ENCODE measurements at regions not wholly inside any gene's neighbourhood (a gene's known extent, or its start where the extent isn't known, plus 50 kb on each side); places are given as distances from the start of the nearest gene placed in this dataset.

DNA sequence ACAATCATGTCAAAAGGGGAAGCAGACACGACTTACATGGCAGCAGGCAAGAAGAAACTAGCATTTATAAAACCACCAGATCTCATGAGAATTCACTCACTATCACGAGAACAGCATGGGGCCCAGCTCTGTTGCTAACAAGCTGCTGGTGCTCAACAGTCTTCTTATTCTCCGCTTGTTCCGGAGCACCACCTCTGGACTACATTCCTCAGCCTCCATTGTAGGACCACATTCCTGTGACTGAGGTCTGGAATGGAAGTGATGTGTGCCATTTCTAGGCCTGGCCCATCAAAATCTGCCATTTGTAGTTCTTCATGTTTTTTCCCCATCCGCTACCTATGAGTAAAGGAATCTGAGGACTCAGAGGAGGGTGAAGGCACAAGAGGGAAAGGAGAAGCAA, 111.5 kb upstream of the PTCHD1 start:
- Histone ChIP-seq H3K9me3 (ENCODE audit: control extremely low read depth in 1 of 3, control insufficient read depth in 2 of 3, insufficient read depth in 1 of 3, low read length in 2 of 3) (no peaks in the 10 kb centered on the region), H3K4me2 (replicated peaks; ENCODE audit: low read depth, low read length, poor library complexity, severe bottlenecking) (no peak overlapping the region), H3K27me3 (replicated peaks in 1 of 4; ENCODE audit: control extremely low read depth in 1 of 4, control insufficient read depth in 3 of 4, insufficient read depth in 4 of 4, low read length in 3 of 4) (no peaks in the 10 kb centered on the region), H3K79me2 (ENCODE audit: control insufficient read depth, insufficient read depth, low read length) (no peaks in the 10 kb centered on the region), H2AFZ (ENCODE audit: insufficient read depth, low read depth, low read length, poor library complexity, severe bottlenecking) (no peak overlapping the region), H3K4me1 (ENCODE audit: control insufficient read depth in 2 of 2, insufficient read depth in 2 of 2, low read length in 2 of 2) (no peaks in the 10 kb centered on the region), H3K36me3 (replicated peaks in 1 of 2; ENCODE audit: control extremely low read depth in 1 of 2, control insufficient read depth in 1 of 2, extremely low read depth in 1 of 2, insufficient read depth in 2 of 2, low read length in 1 of 2) (no peaks in the 10 kb centered on the region), H4K20me1 (ENCODE audit: control insufficient read depth, insufficient read depth, low read length, poor library complexity, severe bottlenecking) (no peaks in the 10 kb centered on the region), H3K9ac (ENCODE audit: low read length) (no peak overlapping the region), H3K4me3 (ENCODE audit: control extremely low read depth in 1 of 5, extremely low read depth in 1 of 5, insufficient read depth in 1 of 5, low read depth in 2 of 5, low read length in 4 of 5) (no peak overlapping the region), H3K27ac (ENCODE audit: low read length in 2 of 2) (no peak overlapping the region)
- intact Hi-C loops (cut with micrococcal nuclease), result no loop called here
- Mint-ChIP-seq H3K27ac (no peak overlapping the region), H3K27me3 (no peaks in the 10 kb centered on the region), H3K4me1 (no peaks in the 10 kb centered on the region), H3K9me3 (ENCODE audit: insufficient read depth) (no peaks in the 10 kb centered on the region), H3K4me3 (no peak overlapping the region)
- POLR2A ChIA-PET, result no interaction called here
- ATAC-seq (ENCODE audit: low read depth) (no peak), DNase-seq (no peak)
- WGBS (ENCODE audit: insufficient coverage), result no CpG with 5 or more reads among the region's 5 CpGs
- TF ChIP-seq CTCF (IDR thresholded peaks at IDR 0.05) (no peak), EZH2 (IDR thresholded peaks at IDR 0.05; ENCODE audit: borderline replicate concordance, insufficient read depth, low read depth, low read length, poor library complexity, severe bottlenecking) (no peak)
- CTCF ChIA-PET, result no interaction called here

- TF ChIP-seq EZH2 (IDR thresholded peaks at IDR 0.05; ENCODE audit: borderline replicate concordance, insufficient read depth, low read depth, low read length, poor library complexity, severe bottlenecking), result no peak
- TF ChIP-seq CTCF (IDR thresholded peaks at IDR 0.05), result no peak
- Mint-ChIP-seq H3K4me1 (no peaks in the 10 kb centered on the region), H3K27ac (no peak overlapping the region), H3K4me3 (no peak overlapping the region), H3K27me3 (no peaks in the 10 kb centered on the region), H3K9me3 (ENCODE audit: insufficient read depth) (no peaks in the 10 kb centered on the region)
- ChIA-PET POLR2A (no interaction called here), CTCF (no interaction called here)
- WGBS (ENCODE audit: insufficient coverage), result no CpG with 5 or more reads among the region's 3 CpGs
- Histone ChIP-seq H3K27me3 (replicated peaks in 1 of 4; ENCODE audit: control extremely low read depth in 1 of 4, control insufficient read depth in 3 of 4, insufficient read depth in 4 of 4, low read length in 3 of 4) (no peaks in the 10 kb centered on the region), H3K9ac (ENCODE audit: low read length) (no peak overlapping the region), H2AFZ (ENCODE audit: insufficient read depth, low read depth, low read length, poor library complexity, severe bottlenecking) (no peak overlapping the region), H3K4me1 (ENCODE audit: control insufficient read depth in 2 of 2, insufficient read depth in 2 of 2, low read length in 2 of 2) (no peaks in the 10 kb centered on the region), H3K4me2 (replicated peaks; ENCODE audit: low read depth, low read length, poor library complexity, severe bottlenecking) (no peak overlapping the region), H3K9me3 (ENCODE audit: control extremely low read depth in 1 of 3, control insufficient read depth in 2 of 3, insufficient read depth in 1 of 3, low read length in 2 of 3) (no peaks in the 10 kb centered on the region), H3K27ac (ENCODE audit: low read length in 2 of 2) (no peak overlapping the region), H3K36me3 (replicated peaks in 1 of 2; ENCODE audit: control extremely low read depth in 1 of 2, control insufficient read depth in 1 of 2, extremely low read depth in 1 of 2, insufficient read depth in 2 of 2, low read length in 1 of 2) (no peaks in the 10 kb centered on the region), H4K20me1 (ENCODE audit: control insufficient read depth, insufficient read depth, low read length, poor library complexity, severe bottlenecking) (no peaks in the 10 kb centered on the region), H3K79me2 (ENCODE audit: control insufficient read depth, insufficient read depth, low read length) (no peaks in the 10 kb centered on the region), H3K4me3 (ENCODE audit: control extremely low read depth in 1 of 5, extremely low read depth in 1 of 5, insufficient read depth in 1 of 5, low read depth in 2 of 5, low read length in 4 of 5) (no peak overlapping the region)
- intact Hi-C loops (cut with micrococcal nuclease), result no loop called here
- DNase-seq (no peak), ATAC-seq (ENCODE audit: low read depth) (no peak)
Observed at GRCh38 chrX:23228454-23228853, 106.2 kb upstream of the PTCHD1 start.

Data from B cell (primary cell).